GM12865 (cell line): ENCODE measurements at regions not wholly inside any gene's neighbourhood (a gene's known extent, or its start where the extent isn't known, plus 50 kb on each side); places are given as distances from the start of the nearest gene placed in this dataset.

Experiments
- DNase-seq: peaks from one replicate; pipeline ENCODE4 v3.0.0; 2010; ENCODE audit warnings: low read depth
- H3K4me3 ChIP-seq: 2 replicates; pipeline ENCODE4 v1.5.1; 2011; ENCODE audit warnings: mild to moderate bottlenecking, low read depth, low read length, control low read depth
- TF ChIP-seq, protein P1 (sequence below): IDR thresholded peaks from 2 replicates; pipeline ENCODE4 v1.5.1; 2011; ENCODE audit warnings: low read length, control low read depth, low read depth, inconsistent platforms; ENCODE audit not compliant: insufficient read depth; ENCODE audit errors: missing control alignments

DNA sequence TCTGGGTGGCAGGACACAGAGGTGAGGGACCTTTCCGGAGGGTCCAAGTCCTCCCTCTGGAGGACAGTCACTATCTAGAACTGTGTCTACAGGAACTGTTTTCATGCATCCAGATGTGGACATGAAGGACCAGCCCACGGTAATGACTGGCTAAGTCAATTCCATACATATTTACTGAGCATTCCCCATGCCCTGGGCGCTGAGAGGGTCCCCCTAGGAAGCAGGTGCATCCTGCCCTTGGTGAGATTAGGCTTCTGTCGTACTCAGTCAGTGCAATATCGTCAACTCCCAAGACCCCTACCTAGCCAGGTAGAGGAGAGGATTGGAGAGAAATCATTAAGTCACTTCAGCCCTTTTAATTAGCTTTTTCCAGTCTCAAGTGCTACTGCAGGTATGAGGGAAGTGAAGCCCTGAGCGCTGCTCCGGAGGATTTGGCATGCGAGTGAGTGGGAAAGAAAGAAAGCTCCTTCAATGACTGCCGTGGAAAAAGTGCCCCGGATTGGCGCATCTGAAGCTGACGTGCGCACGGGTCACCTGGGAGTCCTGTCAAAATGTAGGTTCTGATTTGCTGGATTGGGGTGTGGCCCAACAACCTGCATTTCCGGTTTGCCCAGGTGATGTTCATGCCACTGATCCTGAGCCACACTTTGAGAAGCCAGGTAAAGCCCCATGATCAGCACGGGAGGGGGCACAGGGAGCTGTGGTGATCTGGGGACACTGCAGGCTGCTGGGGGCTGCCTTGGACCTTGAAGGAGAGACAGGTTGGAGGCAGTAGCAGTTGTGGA lies 367.4 kb upstream of the TNRC6C start:
- TF ChIP-seq, protein P1, sequence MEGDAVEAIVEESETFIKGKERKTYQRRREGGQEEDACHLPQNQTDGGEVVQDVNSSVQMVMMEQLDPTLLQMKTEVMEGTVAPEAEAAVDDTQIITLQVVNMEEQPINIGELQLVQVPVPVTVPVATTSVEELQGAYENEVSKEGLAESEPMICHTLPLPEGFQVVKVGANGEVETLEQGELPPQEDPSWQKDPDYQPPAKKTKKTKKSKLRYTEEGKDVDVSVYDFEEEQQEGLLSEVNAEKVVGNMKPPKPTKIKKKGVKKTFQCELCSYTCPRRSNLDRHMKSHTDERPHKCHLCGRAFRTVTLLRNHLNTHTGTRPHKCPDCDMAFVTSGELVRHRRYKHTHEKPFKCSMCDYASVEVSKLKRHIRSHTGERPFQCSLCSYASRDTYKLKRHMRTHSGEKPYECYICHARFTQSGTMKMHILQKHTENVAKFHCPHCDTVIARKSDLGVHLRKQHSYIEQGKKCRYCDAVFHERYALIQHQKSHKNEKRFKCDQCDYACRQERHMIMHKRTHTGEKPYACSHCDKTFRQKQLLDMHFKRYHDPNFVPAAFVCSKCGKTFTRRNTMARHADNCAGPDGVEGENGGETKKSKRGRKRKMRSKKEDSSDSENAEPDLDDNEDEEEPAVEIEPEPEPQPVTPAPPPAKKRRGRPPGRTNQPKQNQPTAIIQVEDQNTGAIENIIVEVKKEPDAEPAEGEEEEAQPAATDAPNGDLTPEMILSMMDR: no peak
- no peak for DNase-seq
- no peak overlapping the region for H3K4me3 ChIP-seq

DNA sequence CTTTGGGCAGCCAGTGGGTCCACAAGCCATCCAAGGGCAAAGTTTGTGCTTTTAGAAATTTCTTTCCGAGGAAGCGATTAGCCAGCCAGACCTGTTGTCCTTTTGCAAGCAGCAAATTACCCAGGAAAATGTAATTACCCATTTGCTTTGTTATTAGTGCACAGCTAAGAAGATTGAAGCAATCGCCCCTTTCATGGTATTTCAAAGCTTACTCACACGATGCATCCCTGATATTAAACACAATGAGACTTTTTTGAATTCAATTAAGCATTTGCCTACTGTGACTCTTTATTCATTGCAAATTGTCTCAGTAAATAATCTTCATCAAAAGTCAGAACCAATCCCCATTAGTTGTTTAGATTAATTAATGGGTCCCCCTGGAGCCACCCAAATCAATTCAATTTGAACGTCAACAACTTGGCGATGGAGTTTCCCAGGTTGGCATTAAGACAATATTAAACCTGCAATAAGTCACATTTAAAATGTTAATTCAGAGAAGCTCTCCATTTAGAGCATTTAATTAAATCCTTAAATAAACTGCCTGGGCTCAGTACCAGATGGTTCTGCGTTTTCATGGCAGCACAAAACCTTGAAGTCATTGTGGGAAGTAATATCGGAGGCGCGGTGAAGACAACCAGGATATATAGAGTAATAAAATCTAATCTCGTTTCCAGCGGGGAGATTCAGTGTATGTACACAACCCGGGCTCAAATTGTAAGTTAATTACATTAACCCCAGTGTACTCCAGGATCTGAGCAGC lies 366.2 kb upstream of the TNRC6C start:
- TF ChIP-seq, protein P1: no peak
- no peak for DNase-seq

DNA sequence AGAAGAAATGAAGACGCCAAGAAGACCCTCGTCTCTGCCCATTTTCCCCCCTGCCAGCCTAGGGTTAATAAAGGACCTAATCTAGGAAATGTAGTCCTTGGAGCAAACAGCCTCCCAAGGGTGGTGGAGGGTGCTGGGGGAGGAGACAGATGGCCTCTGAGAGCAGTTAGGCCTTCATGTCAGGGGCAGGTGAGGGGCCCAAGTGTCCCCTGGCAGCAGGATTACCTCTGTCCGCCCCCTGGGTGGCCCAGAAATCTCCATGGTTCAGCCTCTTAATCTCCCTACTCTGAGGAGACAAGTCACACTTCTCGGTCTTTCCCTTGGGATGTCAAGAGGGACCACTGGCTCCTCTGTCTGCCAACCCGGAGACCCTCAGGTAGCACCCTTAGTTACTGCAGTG lies 365.4 kb upstream of the TNRC6C start:
- no peak for DNase-seq
- TF ChIP-seq, protein P1: no peak
- no peak overlapping the region for H3K4me3 ChIP-seq

More for the DNA sequence above, 366.2 kb upstream of the TNRC6C start:
- H3K4me3 ChIP-seq: no peak overlapping the region

DNA sequence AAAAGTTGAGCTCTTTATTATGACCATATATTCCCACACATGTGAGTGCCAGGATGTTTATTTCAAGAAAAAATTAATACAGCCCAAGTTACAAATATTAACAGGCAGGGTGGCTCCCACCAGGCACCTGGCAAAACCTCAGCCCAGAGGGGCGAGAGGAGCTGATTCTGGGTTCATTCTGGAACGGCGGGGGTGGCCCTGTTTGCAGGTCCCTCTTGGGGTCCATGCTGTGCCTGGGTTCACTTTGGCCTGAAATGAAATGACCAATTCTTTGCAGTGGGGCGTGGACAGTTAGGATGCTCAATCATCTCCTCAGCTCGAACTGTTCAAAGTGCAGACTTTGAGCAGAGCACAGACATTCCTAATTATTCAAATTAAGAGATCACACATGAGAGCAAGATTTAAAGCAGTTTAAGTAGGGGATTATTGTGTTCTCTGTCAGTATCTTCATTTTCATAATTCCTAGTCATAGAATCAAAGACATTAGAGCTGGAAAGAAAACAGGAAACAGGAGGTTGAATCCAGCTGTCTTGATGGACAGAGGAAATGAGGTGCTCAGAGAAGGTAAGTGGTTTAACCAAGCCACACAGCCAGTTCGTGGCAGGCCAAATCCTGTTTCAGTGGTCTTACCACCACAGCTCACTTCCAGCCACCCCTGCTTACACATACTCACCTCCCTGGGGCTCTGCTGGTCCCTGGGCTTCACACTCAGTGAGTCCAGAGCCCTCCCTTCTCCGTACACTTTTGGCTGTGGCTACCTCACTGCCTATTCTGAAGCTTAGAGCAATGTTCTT lies 363.9 kb upstream of the TNRC6C start:
- peak; percentile 10 for DNase-seq
- TF ChIP-seq, protein P1: no peak
- no peak overlapping the region for H3K4me3 ChIP-seq

DNA sequence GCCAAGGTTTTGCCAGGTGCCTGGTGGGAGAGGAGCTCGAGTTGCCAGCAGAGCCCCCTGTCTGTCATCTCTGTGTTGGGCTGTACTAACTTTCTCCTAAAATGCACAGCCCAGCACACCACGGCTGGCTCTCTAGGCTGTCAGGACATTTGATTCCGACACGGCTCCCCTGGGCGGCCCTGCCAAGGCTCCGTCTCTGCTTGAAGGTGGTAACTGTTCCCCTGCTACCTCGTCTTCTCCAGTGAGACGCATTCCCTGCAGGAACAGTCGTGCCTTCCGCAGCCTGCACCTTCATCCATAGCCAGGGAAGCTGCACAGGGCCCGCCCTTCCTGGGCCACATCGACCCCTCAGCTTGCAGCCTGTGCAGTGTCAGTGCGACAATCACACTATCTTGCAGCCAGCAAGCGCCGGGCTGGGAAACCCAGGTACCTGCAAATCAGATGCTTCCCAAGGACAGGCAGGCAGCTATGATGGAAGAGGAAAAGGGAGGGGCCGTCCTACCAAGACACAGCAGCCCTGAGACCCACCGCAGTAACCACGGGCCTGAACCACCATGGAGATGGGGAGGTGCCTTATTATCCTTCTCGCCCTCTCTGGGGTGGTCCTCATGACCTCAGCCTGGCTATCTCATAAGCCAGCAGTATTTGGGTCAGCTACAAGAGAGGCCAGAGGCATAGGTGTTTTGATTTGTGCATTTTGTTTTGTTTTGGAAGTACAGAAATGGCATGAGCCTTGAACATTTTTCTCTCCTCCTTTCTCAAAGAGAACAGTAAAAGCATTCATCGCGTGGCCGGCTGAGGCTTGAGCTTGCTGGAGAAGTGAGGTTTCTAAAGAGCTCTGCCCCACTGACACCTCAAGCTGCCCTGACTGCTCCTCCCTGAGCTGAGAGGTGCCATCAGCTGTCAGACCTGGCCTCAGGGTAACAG lies 361.7 kb upstream of the TNRC6C start:
- DNase-seq: no peak
- TF ChIP-seq, protein P1: no peak
- H3K4me3 ChIP-seq: no peak overlapping the region

DNA sequence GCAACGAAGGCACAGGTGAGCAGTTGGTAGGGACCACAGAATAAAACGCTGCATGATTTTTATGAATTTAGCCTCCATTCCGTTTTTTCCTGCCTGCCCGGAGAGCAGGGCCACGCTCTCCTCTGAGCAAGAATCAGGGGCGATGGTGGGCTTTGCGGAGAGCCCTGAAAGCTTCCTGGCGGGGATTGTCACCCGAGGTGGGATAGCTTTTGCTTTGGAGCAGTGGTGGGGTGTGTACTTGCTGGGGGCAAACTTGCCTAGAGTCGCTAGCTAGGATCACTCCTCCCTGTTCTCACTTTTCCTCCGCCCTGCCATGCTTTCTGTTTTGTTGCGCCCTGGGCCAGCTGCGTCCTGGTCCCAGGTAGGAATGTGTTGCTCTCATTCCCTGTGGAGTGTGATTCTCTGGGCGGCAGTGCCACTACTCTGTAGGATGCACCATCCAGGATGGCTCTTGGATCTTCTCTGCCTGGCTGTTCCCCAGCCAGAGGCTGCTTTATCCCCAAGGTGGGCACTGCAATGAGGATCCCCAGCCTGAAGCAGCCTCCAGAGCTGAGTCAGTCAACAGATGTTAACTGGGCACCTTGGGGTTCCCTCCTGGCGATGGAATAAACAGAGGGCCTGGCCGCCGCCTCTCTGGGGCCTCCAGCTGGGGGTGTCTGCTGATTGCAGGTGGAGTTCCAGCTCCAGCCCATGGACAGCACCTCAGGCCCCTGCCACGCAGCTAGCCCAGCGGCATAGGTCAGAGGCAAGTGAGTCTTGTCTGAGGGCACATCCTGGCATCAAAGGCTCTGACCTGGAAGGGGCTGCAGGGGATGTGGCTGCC lies 360.9 kb upstream of the TNRC6C start:
- H3K4me3 ChIP-seq: no peak overlapping the region
- DNase-seq: no peak
- TF ChIP-seq, protein P1: no peak
